ENCODE measurements at regions not wholly inside any gene's neighbourhood (a gene's known extent, or its start where the extent isn't known, plus 50 kb on each side); places are given as distances from the start of the nearest gene placed in this dataset.
A peak's percentile ranks its signal among the peaks of the same experiment; 100 is the strongest.
"Not testable (repeated sequence)": the region's sequence is repeated elsewhere in the genome, so short reads cannot be mapped to it uniquely, and the experiment has no call there.

DNA sequence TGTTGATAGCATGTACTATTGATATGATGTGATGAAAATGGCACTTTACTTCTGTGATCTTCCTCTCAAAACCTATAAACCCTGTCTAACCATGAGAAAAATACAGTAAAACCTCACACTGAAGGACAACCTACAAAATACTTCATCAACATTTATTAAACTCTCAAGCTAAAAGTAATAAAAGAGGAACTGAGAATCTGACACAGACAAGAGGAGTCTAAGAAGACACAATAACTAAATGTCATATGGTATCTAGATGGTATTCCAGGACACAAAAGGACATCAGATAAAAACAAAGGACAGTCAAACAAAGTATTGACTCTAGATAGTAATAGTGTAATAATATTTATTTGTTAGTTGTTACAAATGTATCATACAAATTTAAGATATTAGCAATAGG lies 655.3 kb downstream of the SH3BGRL start:
- DNase-seq (ENCODE audit: low read depth in 4 of 4, low spot score in 2 of 4), result no peak

DNA sequence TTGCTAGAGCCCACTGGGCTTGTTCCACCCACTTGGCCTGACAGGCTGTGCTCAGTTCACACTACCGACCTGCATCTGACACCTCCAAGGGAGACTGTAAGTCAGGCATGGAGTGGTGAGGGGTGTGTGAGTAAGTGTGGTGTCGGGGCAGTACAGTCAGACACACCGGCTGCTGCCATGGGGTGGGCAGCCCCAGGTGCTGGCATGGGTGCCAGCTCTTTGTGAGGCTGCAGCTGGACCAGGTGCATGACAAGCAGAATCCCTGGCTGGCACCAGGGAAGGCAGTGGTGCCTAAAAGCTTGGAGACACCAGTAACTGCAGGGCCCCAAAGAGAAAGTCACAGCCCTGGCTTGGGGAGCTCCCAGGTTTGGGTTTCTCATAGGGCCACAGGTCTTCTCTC lies 665.0 kb downstream of the SH3BGRL start:
- no peak for DNase-seq (ENCODE audit: low read depth in 4 of 4, low spot score in 2 of 4)

DNA sequence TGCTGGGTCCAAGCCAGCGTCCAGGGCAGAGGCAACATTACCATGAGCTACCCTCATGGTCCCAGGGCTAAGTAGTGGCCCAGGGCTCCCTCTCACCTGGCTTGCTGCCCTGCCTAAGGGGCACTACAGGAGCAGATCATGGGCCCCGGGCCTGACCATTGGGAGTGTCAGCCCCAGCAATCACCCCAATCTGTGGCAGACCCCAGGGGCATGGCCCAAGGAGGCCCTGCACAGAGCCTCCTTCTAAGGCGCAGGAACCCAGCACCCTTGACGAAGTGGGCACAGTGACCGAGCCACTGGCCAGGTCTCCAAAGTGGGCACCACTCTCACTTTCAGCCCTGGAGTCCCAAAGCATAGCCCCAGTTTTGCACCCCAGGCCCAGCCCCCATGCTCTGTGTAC lies 667.1 kb downstream of the SH3BGRL start:
- DNase-seq (ENCODE audit: low read depth in 4 of 4, low spot score in 2 of 4), result no peak

DNA sequence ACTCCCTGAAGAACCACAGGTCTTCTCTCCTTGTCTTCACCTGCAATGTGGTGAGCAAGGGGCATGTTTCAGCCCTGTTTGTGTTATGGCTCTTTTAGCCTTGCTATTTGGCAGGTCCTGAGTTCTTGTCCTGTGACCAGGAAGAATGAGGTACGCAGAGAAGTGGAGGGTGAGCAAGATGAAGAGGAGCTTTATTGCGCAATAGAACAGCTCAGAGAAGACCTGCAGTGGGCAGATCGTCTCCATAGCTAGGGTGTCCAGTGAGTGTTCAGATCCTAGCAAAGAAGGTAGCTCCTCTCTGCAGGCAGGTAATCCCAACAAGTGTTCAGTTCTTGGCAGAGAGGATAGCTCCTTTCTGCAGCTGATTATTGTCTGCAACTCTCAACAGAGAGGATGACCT lies 672.9 kb downstream of the SH3BGRL start:
- no peak for DNase-seq (ENCODE audit: low read depth in 4 of 4, low spot score in 2 of 4)

DNA sequence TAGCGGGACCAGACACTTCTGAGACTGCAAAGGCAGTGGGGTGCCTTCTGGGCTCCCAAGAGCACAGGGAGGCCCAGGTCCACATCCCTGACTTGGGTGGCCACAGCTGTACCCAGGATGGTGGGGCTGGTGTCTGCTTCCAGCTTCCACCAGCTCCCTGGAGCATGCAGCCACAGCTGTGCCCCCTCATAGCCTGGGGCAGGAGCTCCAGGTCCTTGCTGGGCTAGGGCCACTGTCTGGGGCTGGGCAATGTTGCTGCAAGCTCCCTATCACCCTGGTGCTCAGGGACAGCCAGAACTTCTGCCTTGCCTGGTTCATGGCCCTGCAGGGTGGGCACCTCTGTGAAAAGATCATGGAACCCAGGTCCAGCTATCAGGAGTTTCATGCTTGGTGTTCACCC lies 673.9 kb downstream of the SH3BGRL start:
- no peak for DNase-seq (ENCODE audit: low read depth in 4 of 4, low spot score in 2 of 4)

DNA sequence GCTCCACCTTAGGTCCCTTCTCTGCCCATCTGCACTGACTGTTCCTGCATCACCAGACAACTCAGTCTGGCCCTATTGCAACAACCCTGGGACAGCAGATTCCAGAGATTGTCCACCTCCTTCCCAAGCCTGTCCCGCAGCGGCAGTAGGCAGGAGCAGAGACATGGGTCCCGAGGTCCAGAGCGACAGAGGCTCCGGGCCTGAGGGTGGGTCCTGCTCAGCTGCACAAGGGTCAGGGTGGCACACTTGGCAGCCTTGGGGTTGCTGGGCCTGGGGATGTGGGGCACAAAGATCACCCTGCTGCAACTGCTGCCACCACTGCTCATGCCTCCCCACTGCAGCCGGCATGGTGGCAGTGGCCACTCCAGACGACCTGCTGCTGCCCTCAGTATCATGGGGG lies 674.5 kb downstream of the SH3BGRL start:
- DNase-seq (ENCODE audit: low read depth in 4 of 4, low spot score in 2 of 4), result no peak

DNA sequence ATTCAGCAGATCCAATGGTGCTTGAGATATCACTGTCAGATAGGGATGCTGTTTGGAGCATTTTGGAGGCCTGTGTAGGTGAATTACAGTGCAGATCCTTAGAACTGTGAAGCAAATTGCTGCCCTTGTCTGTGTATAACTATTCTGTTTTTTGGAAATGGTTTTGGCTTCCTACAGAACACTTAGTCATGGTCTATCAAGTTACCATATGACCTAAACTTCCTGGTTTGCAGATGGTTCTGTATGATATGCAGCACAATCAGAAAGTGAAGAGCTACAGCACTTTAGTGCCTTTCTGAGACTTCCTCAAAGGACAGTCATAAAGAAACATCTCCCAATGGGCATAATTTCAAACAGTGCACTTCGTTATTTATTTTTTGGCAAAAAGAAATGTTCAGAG lies 688.6 kb downstream of the SH3BGRL start:
- DNase-seq (ENCODE audit: low read depth in 4 of 4, low spot score in 2 of 4), result no peak

DNA sequence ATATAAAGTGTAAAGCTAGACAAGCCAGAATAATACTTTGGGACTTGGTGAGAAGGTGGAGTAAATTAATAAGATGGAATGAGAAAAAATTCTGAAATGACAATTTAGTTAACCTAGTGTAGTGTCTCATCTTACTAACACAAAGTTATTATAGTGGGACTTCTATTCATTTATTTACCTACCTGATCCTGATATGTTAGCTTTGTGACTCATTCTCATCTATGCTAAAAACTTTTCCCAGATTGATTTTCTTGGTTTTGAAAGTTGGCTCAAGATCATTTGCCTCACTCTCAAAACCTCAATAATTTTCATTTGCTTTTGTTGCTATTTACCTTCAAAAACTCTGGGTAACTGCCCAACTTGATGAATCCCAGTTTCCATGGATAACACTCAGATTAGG lies 698.6 kb downstream of the SH3BGRL start:
- DNase-seq (ENCODE audit: low read depth in 4 of 4, low spot score in 2 of 4), result no peak

DNA sequence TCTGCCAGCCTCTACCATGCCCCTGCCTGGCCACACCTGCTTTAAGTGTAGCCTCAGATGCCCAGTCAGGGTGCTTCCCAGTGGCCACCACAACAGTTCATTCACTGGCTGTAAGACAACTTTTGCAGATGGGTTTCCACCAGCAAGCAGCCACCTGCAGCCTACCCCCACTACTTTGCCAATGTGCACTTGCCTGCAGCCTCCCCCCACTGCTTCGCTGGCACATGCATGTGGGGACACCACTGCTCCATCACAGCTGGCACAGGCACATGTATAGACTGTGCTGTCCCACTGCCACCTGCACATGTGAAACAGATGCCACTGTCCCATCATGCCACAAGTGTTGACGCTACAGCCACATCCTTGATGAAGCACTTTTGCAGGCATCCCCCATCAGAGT lies 723.9 kb downstream of the SH3BGRL start:
- DNase-seq (ENCODE audit: low read depth in 4 of 4, low spot score in 2 of 4), result no peak

DNA sequence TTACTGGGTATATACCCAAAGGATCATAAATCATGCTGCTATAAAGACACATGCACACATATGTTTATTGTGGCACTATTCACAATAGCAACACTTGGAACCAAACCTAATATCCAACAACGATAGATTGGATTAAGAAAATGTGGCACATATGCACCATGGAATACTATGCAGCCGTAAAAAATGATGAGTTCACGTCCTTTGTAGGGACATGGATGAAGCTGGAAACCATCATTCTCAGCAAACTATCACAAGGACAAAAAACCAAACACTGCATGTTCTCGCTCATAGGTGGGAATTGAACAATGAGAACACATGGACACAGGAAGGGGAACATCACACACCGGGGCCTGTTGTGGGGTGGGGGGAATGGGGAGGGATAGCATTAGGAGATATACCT lies 744.0 kb downstream of the SH3BGRL start:
- DNase-seq (ENCODE audit: low read depth in 4 of 4, low spot score in 2 of 4), result not testable (repeated sequence)

DNA sequence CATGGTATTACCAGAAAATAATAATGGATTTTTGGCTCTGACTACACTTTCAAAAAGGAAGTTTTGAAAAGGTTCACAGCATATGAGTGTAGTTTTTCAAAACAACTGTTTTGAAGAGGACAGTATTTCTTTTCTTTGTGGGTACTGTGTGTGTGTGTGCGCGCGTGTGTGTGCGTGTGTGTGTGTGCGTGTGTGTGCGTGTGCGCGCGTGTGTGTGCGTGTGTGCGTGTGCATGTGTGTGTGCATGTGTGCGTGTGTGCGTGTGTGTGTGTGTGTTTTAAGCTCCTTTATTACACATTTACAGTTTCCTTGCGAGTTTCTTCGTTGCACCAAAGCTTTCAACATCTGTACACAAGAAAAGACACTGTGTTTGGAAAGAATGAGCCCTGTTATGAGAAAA lies 755.4 kb downstream of the SH3BGRL start:
- DNase-seq (ENCODE audit: low read depth in 4 of 4, low spot score in 2 of 4), result no peak

DNA sequence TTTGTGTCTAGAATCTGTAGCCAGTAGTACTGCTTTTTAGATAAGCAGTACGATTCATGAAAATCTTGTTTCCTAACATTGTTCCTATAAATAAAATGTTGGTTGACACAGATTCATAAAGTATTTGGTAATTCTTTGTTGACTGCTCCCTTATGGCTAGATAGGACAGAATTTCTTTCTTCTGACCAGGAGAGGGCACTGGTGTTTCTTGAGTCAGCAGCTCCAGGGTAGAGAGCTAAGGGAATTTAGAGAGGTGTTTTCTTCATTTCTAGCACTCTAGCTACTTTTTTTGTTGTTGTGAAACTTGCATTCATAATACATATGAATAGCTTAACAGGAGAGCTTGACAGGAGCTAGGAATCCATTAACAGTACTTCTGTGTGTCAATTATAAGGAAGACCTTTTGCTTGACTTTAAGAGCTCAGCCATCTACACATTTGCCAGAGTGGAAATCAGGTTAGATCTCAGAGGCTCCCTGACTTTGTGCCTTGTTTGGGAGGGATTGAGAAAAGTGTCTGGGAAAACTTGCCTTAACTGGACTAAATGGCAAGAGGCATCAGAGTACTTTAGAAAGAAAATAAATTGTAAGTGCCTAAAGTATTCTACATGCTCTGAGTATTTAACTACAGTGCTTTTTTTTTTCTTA lies 756.1 kb downstream of the SH3BGRL start:
- peak in 1 of 4 donors; percentile 0 for DNase-seq (ENCODE audit: low read depth in 4 of 4, low spot score in 2 of 4)

DNA sequence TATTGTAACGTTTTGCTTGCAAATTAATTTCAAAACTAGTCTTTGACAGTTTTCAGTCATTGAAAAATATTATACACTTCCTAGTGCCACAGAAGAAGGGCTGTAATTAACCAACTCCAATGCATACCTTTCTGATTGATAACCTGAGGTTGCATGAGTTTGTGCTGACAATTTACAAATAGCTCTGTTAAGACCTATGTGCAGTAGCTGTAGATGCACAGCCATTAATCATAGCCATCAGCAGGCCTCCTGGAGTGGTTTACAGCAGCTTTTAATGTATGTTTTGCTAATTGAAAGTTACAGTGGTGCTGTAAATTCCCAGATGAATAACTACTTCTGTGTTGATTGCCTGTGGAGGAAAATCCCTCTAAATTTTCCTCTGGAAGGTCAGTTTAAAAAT lies 758.1 kb downstream of the SH3BGRL start:
- DNase-seq (ENCODE audit: low read depth in 4 of 4, low spot score in 2 of 4), result no peak

DNA sequence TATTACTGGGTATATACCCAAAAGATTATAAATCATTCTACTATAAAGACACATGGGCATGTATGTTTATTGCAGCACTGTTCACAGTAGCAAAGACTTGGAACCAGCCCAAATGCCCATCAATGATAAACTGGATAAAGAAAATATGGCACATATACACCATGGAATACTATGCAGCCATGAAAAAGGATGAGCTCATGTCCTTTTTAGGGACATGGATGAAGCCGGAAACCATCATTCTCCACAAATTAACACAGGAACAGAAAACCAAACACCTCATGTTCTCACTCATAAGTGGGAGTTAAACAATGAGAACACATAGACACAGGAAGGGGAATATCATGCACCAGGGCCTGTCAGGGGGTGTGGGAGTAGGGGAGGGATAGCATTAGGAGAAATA lies 772.5 kb downstream of the SH3BGRL start:
- DNase-seq (ENCODE audit: low read depth in 4 of 4, low spot score in 2 of 4), result not testable (repeated sequence)

DNA sequence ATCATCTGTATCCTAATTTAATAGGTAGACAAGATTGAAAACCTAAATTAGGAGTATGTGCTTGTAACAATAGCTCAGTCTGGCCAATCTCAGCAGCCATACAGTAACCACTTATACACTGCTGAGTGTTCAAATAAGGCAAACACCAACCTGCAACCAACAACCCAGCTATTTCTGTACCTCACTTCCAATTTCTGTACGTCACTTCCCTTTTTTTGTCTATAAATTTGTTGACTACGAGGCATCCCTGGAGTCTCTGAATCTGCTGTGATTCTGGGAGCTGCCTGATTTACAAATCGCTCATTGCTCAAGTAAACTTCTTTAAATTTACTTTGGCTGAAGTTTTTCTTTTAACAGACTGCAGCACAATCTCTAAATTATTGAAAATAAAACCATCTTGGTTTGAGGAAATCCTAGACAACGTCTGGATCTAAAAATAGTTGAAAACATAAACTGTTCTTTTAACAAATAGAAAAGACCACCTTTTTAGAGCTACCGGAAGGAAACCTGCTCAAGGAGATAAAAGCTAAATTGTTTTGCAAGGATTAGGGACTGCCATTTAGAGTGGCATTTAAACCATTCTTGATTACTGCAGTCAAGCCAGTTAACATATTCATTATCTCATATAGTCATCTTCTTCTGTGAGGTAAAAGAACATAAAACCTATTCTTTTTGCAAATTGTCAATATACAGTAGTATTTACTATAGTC lies 778.1 kb downstream of the SH3BGRL start:
- no peak for DNase-seq (ENCODE audit: low read depth in 4 of 4, low spot score in 2 of 4)

DNA sequence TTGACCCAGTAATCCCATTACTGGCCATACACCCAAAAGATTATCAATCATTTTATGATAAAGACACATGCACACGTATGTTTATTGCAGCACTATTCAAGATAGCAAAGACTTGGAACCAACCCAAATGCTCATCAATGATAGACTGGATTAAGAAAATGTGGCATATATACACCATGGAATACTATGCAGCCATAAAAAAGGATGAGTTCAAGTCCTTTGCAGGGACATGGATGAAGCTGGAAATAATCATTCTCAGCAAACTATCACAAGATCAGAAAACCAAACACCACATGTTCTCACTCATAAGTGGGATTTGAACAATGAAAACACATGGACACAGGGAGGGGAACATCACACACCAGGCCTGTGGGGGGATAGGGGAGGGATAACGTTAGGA lies 785.3 kb downstream of the SH3BGRL start:
- not testable (repeated sequence) for DNase-seq (ENCODE audit: low read depth in 4 of 4, low spot score in 2 of 4)

DNA sequence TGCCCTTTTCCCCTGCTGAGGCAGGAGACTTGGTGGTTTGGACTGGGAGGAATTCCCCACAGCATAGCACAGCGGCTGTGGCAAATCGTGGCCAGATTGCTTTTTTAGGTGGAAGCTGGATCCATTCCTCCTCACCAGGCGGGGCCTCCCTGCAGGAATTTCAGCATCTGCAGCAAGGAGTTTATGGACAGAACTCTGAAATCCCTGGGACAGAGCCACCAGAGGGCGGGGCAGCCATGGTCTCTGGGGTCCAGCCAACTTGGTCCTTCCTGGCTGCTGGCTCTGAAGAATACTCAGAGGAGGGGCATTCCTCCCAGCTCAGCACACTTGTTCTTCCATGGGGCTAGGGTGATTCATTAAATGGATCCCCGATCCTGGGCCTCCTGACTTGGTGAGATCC lies 794.3 kb downstream of the SH3BGRL start:
- DNase-seq (ENCODE audit: low read depth in 4 of 4, low spot score in 2 of 4), result no peak

DNA sequence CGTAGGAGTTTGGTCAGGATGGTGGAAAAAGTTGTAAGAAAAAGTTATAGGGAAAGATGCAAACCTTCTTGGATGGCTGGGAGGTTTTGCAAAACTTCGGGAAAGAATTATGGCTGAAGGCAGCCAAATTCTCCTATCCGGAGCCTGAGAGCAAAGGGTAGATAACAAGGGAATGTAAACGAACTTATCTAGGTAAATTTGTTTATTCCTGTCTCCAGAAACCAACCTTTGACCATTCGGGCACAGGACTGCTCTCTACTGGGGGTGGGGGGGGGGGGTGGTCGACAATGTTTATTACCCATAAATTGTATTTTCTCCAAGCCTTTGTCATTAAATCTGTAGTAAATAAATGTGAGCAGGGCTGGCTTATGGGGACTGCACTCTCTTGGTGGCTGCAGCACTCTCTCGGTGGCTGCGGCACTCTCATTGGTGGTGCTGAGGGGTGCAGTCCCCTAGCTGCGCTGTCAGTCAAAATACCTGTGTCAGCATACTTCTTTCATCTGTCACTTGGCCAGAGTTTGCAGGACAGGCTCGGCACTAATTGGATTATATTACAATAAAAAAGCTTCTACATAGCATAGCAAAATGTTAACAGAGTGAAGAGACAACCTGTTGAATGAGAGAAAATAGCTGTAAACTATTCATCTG lies 827.8 kb downstream of the SH3BGRL start:
- DNase-seq (ENCODE audit: low read depth in 4 of 4, low spot score in 2 of 4), result no peak

DNA sequence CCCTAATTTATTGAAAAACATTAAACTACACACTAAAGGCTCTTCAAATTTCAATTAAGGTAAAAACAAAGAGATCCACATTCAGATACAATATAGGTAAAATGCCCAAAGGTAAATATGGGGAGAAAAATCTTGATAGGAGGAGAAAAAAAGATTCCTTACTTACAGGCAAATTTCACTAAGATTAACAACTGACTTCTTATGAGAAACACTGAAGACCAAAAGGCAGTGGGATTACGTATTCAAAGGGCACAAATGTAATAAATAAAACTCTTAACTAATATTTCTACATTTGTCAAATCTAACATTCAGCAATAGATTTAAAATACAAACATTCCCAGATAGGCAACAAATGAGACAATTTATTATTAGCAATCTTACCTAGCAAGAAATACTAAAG lies 829.3 kb downstream of the SH3BGRL start:
- no peak for DNase-seq (ENCODE audit: low read depth in 4 of 4, low spot score in 2 of 4)

DNA sequence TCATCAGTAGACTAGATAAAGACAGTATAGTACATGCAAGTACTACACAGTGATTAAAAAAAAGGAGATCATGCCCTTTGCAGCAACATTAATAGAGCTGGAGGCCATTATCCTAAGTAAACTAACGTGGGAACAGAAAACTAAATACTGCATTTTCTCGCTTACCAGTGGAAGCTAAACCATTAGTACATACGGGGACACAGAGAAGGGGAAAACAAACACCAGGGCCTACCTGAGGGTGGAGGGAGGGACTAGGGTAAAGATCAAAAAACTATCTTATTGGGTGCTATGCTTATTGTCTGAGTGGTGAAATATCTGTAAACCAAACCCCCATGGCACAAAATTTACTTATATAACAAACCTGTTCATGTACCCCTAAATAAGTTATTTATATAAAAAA lies 836.9 kb downstream of the SH3BGRL start:
- no peak for DNase-seq (ENCODE audit: low read depth in 4 of 4, low spot score in 2 of 4)

DNA sequence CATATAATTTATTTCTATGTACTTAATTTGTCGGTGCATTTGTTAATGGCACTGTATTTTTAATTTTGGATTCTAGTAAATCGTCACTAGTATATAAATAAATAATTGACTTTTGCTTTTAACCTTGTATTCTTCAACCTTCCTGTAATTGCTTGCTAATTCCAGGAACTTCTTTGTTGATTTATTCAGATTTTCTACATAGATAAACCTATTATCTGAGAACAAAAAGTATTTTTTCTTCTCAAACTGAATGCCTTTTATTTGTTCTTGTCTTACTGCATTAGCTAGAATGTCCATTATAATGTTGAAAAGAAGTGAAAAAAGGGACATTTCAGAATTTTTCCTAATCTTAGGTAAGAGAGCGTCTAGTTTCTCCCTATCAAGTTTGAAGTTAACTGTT lies 839.1 kb downstream of the SH3BGRL start:
- DNase-seq (ENCODE audit: low read depth in 4 of 4, low spot score in 2 of 4), result no peak

DNA sequence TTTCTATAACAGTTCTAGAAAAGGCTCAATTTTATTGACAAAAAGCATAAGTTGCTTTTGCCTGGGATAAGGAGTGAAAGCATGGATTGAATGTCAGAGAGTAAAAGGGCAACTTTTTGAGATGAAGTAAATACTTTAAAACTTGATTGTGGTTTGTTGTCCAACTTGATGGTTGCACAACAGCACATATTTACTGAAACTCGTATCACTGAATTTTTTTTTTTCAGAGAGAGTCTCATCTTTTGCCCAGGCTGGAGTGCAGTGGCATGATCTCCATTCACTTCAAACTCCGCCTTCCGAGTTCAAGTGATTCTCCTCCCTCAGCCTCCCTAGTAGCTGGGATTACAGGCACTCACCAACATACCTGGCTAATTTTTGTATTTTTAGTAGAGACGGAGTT lies 856.8 kb downstream of the SH3BGRL start:
- no peak for DNase-seq (ENCODE audit: low read depth in 4 of 4, low spot score in 2 of 4)

Data from left renal cortex interstitium (tissue), 4 donors.